GDM1 (cell line): ENCODE measurements at regions not wholly inside any gene's neighbourhood (a gene's known extent, or its start where the extent isn't known, plus 50 kb on each side); places are given as distances from the start of the nearest gene placed in this dataset.

Experiments used
- DNase-seq: peaks from one replicate; lab custom pipeline; 2025; lab: John Stamatoyannopoulos, UW

- DNase-seq = no peak
These were observed 62.1 kb upstream of the KLF3 start for GRCh38 chr4:38601916-38602291.

- DNase-seq = no peak
These were observed 60.3 kb upstream of the KLF3 start for GRCh38 chr4:38603652-38604051.

GRCh38 chr4:38605181-38605752 is 58.7 kb upstream of the KLF3 start:
- DNase-seq = no peak

GRCh38 chr4:38605753-38606586 is 58.0 kb upstream of the KLF3 start:
- DNase-seq = no peak

GRCh38 chr4:38606587-38606905 is 57.5 kb upstream of the KLF3 start:
- DNase-seq = no peak

- no peak for DNase-seq
These were observed 54.4 kb upstream of the KLF3 start for GRCh38 chr4:38609614-38610013.

GRCh38 chr4:38610521-38610920 is 53.5 kb upstream of the KLF3 start:
- DNase-seq = no peak

GRCh38 chr4:38610966-38611431 is 53.0 kb upstream of the KLF3 start:
- no peak for DNase-seq

GRCh38 chr4:38611676-38612075 is 52.3 kb upstream of the KLF3 start:
- DNase-seq = no peak

- DNase-seq = no peak
These were observed 51.2 kb upstream of the KLF3 start for GRCh38 chr4:38612646-38613414.
